GM10847 (cell line): ENCODE measurements at regions not wholly inside any gene's neighbourhood (a gene's known extent, or its start where the extent isn't known, plus 50 kb on each side); places are given as distances from the start of the nearest gene placed in this dataset.

Source experiments
- POLR2A ChIP-seq: IDR thresholded peaks from 2 replicates; pipeline ENCODE4 v1.6.1; 2011; ENCODE audit not compliant: insufficient read length; ENCODE audit errors: extremely low read depth

DNA sequence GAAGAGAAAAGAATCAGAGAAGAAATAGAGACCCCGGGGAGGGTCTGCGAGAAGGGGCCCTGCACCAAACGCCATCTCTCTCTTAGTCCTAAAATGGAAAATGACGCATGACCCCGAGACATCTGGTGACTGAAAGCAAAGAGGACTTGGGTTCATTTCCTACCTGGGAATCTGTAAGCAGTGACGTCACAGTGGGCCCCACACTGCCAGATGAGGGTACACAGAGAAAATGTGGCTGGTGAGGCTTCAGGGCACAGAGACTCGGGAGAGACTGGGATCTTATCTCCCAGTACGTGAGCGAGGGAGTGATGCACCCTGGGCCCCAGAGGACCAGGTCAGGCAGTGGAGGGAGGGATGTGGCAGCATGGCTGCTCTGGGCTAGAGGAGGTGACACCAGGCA is 288.1 kb upstream of the SFSWAP start:
- TF ChIP-seq POLR2A, result no peak

- TF ChIP-seq POLR2A, result no peak
These were observed 286.6 kb upstream of the SFSWAP start for GRCh38 chr12:131424270-131424669.

GRCh38 chr12:131425112-131426075 is 285.5 kb upstream of the SFSWAP start:
- no peak for TF ChIP-seq POLR2A

GRCh38 chr12:131428091-131428685 is 282.7 kb upstream of the SFSWAP start:
- TF ChIP-seq POLR2A, result no peak

GRCh38 chr12:131430158-131430742 is 280.6 kb upstream of the SFSWAP start:
- TF ChIP-seq POLR2A, result no peak

- no peak for TF ChIP-seq POLR2A
These were observed 278.2 kb upstream of the SFSWAP start for GRCh38 chr12:131432532-131433260.

- no peak for TF ChIP-seq POLR2A
These were observed 276.4 kb upstream of the SFSWAP start for GRCh38 chr12:131434208-131435125.

DNA sequence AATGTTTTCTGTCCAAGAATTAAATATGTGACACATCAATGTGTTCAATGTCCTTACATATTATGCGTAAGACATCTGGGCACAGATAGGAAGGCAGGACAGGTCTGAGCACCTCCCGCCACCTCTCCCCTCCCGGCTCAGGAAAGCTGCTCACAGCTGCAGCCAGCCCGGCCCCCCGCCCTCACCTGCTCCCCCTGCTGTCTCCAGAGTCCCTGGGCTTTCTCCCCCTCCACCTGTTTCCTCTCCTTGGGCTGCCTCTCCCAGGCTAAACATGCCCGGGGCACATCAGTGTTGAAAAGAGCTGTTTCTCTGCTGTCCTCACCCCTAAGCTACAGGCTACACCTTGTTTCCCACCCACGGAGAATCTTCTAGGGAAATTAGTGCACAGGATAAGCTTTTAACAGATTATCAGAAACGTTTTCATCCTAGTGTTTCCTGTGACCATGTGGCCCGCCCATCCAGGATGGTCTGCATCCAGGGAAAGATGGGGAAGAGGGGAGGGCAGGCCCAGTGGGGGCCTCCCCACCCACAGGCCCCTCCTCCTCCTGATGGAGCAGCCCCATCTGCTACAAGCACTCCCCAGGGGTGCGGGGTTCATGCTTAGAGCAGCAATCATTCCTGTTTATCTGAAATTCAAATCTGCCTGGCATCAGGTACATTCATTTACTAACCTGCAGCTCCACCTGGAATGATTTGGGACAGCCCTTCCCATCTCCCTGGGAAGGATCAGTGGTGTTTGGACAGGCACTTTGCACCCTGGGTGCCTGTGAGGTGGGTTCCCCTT is 273.8 kb upstream of the SFSWAP start:
- no peak for TF ChIP-seq POLR2A

GRCh38 chr12:131437706-131438492 is 273.0 kb upstream of the SFSWAP start:
- no peak for TF ChIP-seq POLR2A

GRCh38 chr12:131438881-131439280 is 272.0 kb upstream of the SFSWAP start:
- no peak for TF ChIP-seq POLR2A

GRCh38 chr12:131441060-131441396 is 269.9 kb upstream of the SFSWAP start:
- no peak for TF ChIP-seq POLR2A

DNA sequence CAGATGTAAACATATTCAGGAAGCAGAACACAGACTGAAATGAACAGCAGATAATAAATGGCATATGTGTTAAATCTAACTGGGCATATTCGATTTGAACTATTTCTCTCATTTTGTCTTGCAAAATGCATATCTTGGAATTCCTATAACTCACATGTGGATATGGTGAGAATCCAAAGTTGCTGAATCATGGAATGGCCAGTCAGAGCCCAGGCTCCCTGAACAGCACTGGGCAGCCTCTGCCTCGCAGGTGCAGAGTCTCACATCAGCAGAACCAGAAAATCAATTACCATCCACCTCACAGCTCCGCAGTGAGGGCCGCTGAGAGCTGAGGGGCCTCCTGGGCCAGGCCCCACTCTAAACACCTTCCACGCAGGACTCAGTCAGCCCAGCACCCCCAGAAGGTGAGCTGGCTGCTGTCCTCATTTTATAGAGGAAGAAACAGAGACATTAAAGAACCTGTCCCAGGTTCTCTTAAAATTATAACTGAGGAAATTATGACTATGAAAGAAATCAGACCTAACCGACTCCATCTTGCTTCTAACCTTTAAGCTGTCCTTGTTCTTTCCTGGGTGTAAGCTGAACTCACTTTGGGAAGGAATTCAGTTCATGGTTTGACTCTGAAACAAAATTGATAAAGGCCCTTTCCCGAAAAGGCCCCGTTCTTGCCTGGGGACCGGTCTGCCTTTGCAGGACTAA is 269.1 kb upstream of the SFSWAP start:
- no peak for TF ChIP-seq POLR2A
